Smooth muscle cell (in vitro differentiated cells): ENCODE measurements at regions not wholly inside any gene's neighbourhood (a gene's known extent, or its start where the extent isn't known, plus 50 kb on each side); places are given as distances from the start of the nearest gene placed in this dataset.

Experiments
- DNase-seq: peaks from one replicate; lab custom pipeline; 2025; ENCODE audit not compliant: unreplicated experiment; lab: John Stamatoyannopoulos, UW
- H2AFZ ChIP-seq: fragments of 200-600 bp; sonication (generic); 2 replicates; pipeline ENCODE4 v1.6.0; 2016; ENCODE audit warnings: antibody characterized with exemption, low read depth, mild to moderate bottlenecking
- H3F3A ChIP-seq: fragments of 200-600 bp; sonication (generic); 2 replicates; pipeline ENCODE4 v1.6.0; 2017; ENCODE audit warnings: antibody characterized with exemption, low read depth
- H3K27ac ChIP-seq: fragments of 200-600 bp; sonication (generic); 2 replicates; pipeline ENCODE4 v1.5.1; 2016; ENCODE audit warnings: low read depth, mild to moderate bottlenecking
- H3K27me3 ChIP-seq: fragments of 200-600 bp; sonication (generic); 2 replicates; pipeline ENCODE4 v1.6.1; 2016; ENCODE audit warnings: low read depth, mild to moderate bottlenecking
- H3K36me3 ChIP-seq: fragments of 200-600 bp; sonication (generic); 2 replicates; pipeline ENCODE4 v1.5.1; 2016; ENCODE audit warnings: low read depth
- H3K4me1 ChIP-seq: fragments of 200-600 bp; sonication (generic); 2 replicates; pipeline ENCODE4 v1.5.1; 2016; ENCODE audit warnings: low read depth
- H3K4me2 ChIP-seq: fragments of 200-600 bp; sonication (generic); 2 replicates; pipeline ENCODE4 v1.6.0; 2016; ENCODE audit warnings: mild to moderate bottlenecking
- H3K4me3 ChIP-seq: fragments of 200-600 bp; sonication (generic); 2 replicates; pipeline ENCODE4 v1.5.1; 2016; ENCODE audit warnings: mild to moderate bottlenecking
- H3K79me2 ChIP-seq: fragments of 200-600 bp; sonication (generic); 2 replicates; pipeline ENCODE4 v1.6.0; 2016; ENCODE audit warnings: low read depth, mild to moderate bottlenecking
- H3K9ac ChIP-seq: fragments of 200-600 bp; sonication (generic); 2 replicates; pipeline ENCODE4 v1.6.0; 2016; ENCODE audit warnings: low read depth
- H3K9me3 ChIP-seq: fragments of 200-600 bp; sonication (generic); replicated peaks from 2 replicates; pipeline ENCODE4 v1.5.1; 2016; ENCODE audit warnings: low read depth
- H4K20me1 ChIP-seq: fragments of 200-600 bp; sonication (generic); 2 replicates; pipeline ENCODE4 v1.6.0; 2016; ENCODE audit warnings: low read depth
- CTCF ChIP-seq: fragments of 200-600 bp; sonication (generic); IDR thresholded peaks from 2 replicates; pipeline ENCODE4 v1.5.1; 2017; ENCODE audit warnings: borderline replicate concordance, mild to moderate bottlenecking, antibody characterized with exemption; ENCODE audit not compliant: insufficient read depth, poor library complexity, severe bottlenecking
- WGBS: methylation state at CpG from one replicate; pipeline ENCODE4 v1.1.7; 2016; ENCODE audit warnings: low lambda C conversion rate; 5-methylcytosine and 5-hydroxymethylcytosine counted together

DNA sequence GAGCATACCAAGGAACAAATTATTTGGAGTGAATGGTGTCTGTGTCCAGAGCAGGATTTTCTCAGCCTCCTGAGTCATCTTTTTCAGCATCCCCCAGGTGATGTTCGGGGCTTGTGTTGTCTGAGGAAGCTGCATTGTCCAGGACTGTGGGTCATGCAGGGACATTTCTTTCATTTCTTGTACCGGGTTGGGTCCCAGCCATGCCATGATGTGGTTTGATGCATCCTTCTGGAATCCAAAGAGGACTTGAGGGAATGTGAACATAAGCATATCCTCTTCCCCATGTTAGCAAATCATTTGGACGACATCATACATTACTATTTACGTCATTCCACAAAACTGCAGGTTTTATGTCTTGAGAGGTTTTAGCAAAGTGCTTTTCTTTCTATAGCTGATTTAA is 797.8 kb downstream of the CCDC85A start:
- Histone ChIP-seq H3K27me3 (no peaks in the 10 kb centered on the region), H3K9me3 (no peaks in the 10 kb centered on the region), H2AFZ (no peak overlapping the region), H3K79me2 (no peaks in the 10 kb centered on the region), H3K4me1 (no peaks in the 10 kb centered on the region), H3K4me3 (no peak overlapping the region), H4K20me1 (no peaks in the 10 kb centered on the region), H3F3A (no peaks in the 10 kb centered on the region), H3K36me3 (no peaks in the 10 kb centered on the region), H3K27ac (no peak overlapping the region), H3K9ac (no peak overlapping the region), H3K4me2 (no peak overlapping the region)
- no peak for TF ChIP-seq CTCF
- WGBS: 82% methylated on average over 4 of the region's 4 CpGs
- no peak for DNase-seq

- no peak overlapping the region for H3K27ac ChIP-seq
- DNase-seq: no peak
- H3F3A ChIP-seq: no peaks in the 10 kb centered on the region
- no peak overlapping the region for H3K4me2 ChIP-seq
- no peak overlapping the region for H3K9ac ChIP-seq
- H3K36me3 ChIP-seq: no peaks in the 10 kb centered on the region
- no peaks in the 10 kb centered on the region for H4K20me1 ChIP-seq
- no peak overlapping the region for H2AFZ ChIP-seq
- H3K4me3 ChIP-seq: no peak overlapping the region
- no peaks in the 10 kb centered on the region for H3K79me2 ChIP-seq
- H3K9me3 ChIP-seq: no peaks in the 10 kb centered on the region
- no peaks in the 10 kb centered on the region for H3K4me1 ChIP-seq
- TF ChIP-seq CTCF: no peak
- H3K27me3 ChIP-seq: no peaks in the 10 kb centered on the region
Observed at GRCh38 chr2:56985609-56986008, 801.8 kb downstream of the CCDC85A start.

GRCh38 chr2:57022496-57022895 is 838.7 kb downstream of the CCDC85A start:
- H3K4me2 ChIP-seq: no peak overlapping the region
- no peaks in the 10 kb centered on the region for H4K20me1 ChIP-seq
- H2AFZ ChIP-seq: no peak overlapping the region
- no peak for TF ChIP-seq CTCF
- H3K27ac ChIP-seq: no peak overlapping the region
- no peaks in the 10 kb centered on the region for H3K4me1 ChIP-seq
- no peak overlapping the region for H3K4me3 ChIP-seq
- H3K79me2 ChIP-seq: no peaks in the 10 kb centered on the region
- no peak for DNase-seq
- H3K27me3 ChIP-seq: no peaks in the 10 kb centered on the region
- no peaks in the 10 kb centered on the region for H3F3A ChIP-seq
- H3K36me3 ChIP-seq: no peaks in the 10 kb centered on the region
- H3K9ac ChIP-seq: no peak overlapping the region
- no peaks in the 10 kb centered on the region for H3K9me3 ChIP-seq
- 78% methylated on average over 6 of the region's 6 CpGs for WGBS

DNA sequence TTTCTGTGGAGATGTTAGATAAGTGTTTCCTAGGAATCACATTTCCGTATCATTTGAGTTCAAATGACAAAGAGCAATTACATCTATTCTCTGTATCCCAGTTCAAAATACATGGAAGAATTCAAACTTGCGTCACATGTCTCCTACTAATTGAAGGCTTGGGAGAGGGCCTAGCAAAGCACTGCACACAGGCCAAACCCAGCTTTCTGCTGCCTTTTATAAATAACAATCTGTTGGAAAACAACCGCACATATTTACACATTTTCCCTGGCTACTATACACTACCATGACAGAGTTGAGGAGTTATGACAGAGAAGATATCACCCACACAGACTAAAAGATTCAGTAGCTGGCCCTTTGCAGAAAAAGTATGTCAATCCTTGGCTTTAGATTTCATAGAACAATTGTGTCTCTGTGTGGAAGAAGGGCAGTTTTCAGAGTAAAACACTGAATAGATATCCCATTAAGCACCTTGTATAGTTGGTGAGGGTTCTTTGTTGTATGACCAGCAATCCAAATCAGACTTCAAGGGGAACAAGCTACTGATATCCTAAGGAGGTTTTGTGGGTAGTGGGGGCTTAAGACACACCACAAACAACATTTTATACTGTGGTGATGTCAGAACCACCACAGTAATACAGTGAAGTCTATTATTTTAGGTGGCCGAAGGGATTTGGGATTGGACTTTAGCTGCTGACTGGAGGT is 861.3 kb downstream of the CCDC85A start:
- Histone ChIP-seq H3K4me3 (no peak overlapping the region), H2AFZ (no peak overlapping the region), H3K36me3 (no peaks in the 10 kb centered on the region), H4K20me1 (no peaks in the 10 kb centered on the region), H3K9ac (no peak overlapping the region), H3K27ac (no peak overlapping the region), H3K79me2 (no peaks in the 10 kb centered on the region), H3F3A (no peaks in the 10 kb centered on the region), H3K27me3 (no peaks in the 10 kb centered on the region), H3K4me2 (no peak overlapping the region), H3K4me1 (no peaks in the 10 kb centered on the region), H3K9me3 (no peaks in the 10 kb centered on the region)
- no peak for DNase-seq
- WGBS: 88% methylated on average over 4 of the region's 4 CpGs
- TF ChIP-seq CTCF: no peak
